CD14-positive monocyte (primary cell): ENCODE measurements at regions not wholly inside any gene's neighbourhood (a gene's known extent, or its start where the extent isn't known, plus 50 kb on each side); places are given as distances from the start of the nearest gene placed in this dataset.

Source experiments
- DNase-seq, 3 donors: peaks; one replicate each; pipeline ENCODE4 v3.0.0-alpha.2; 2011 to 2022
- H2AFZ ChIP-seq: 2 replicates; pipeline ENCODE4 v1.6.0; 2012; ENCODE audit warnings: mild to moderate bottlenecking, low read depth, low read length, inconsistent platforms; ENCODE audit not compliant: insufficient read depth, poor library complexity, severe bottlenecking
- H3K27ac ChIP-seq, 2 donors: 1 replicate in 1 of 2; 2 replicates in 1 of 2; pipeline ENCODE4 v1.5.1; 2012 to 2013; ENCODE audit warnings: low read length in 2 of 2, control low read depth in 1 of 2, inconsistent platforms in 1 of 2, low read depth in 1 of 2, mild to moderate bottlenecking in 1 of 2
- H3K27me3 ChIP-seq, 2 donors: one replicate each; pipeline versions ENCODE4 v1.6.0 to v1.6.1; 2011 to 2013; ENCODE audit warnings: low read length in 2 of 2; ENCODE audit not compliant: control insufficient read depth in 2 of 2, insufficient read depth in 2 of 2
- H3K36me3 ChIP-seq, 2 donors: replicated peaks in 1 of 2; 1 replicate in 1 of 2; 2 replicates in 1 of 2; pipeline versions ENCODE4 v1.5.1 to v1.6.1; 2012 to 2013; ENCODE audit warnings: low read length in 2 of 2, control low read depth in 1 of 2, inconsistent platforms in 1 of 2, mild to moderate bottlenecking in 1 of 2; ENCODE audit not compliant: insufficient read depth in 2 of 2, control insufficient read depth in 1 of 2
- H3K4me1 ChIP-seq, 2 donors: 1 replicate in 1 of 2; 2 replicates in 1 of 2; pipeline versions ENCODE4 v1.5.1 to v1.6.1; 2012 to 2013; ENCODE audit warnings: low read length in 2 of 2, control low read depth in 1 of 2, inconsistent platforms in 1 of 2, mild to moderate bottlenecking in 1 of 2, moderate library complexity in 1 of 2; ENCODE audit not compliant: insufficient read depth in 2 of 2, control insufficient read depth in 1 of 2
- H3K4me2 ChIP-seq: replicated peaks from 2 replicates; pipeline ENCODE3; 2012; ENCODE audit warnings: low read length, moderate library complexity, mild to moderate bottlenecking; ENCODE audit not compliant: poor library complexity, severe bottlenecking; ENCODE audit errors: extremely low read depth
- H3K4me3 ChIP-seq, 3 experiments: fragments of 200-600 bp in 1 of 3; sonication (generic) in 1 of 3; replicated peaks in 1 of 3; 1 replicate in 2 of 3; 2 replicates in 1 of 3; pipeline ENCODE4 v1.5.1; 2011 to 2013; ENCODE audit warnings: low read length in 3 of 3, mild to moderate bottlenecking in 3 of 3, control low read depth in 2 of 3, low read depth in 2 of 3, inconsistent platforms in 1 of 3, moderate library complexity in 1 of 3
- H3K79me2 ChIP-seq: 2 replicates; pipeline ENCODE4 v1.6.0; 2012; ENCODE audit warnings: mild to moderate bottlenecking, control low read depth, inconsistent platforms, low read length, moderate library complexity; ENCODE audit not compliant: insufficient read depth
- H3K9ac ChIP-seq: 2 replicates; pipeline ENCODE4 v1.6.0; 2017; ENCODE audit warnings: low read length, mild to moderate bottlenecking; ENCODE audit not compliant: insufficient read depth, poor library complexity, severe bottlenecking
- H3K9me3 ChIP-seq, 2 donors: replicated peaks in 1 of 2; 1 replicate in 1 of 2; 2 replicates in 1 of 2; pipeline versions ENCODE4 v1.5.1 to v1.6.1; 2012 to 2013; ENCODE audit warnings: low read length in 2 of 2, control low read depth in 1 of 2; ENCODE audit not compliant: control insufficient read depth in 1 of 2, insufficient read depth in 1 of 2
- H4K20me1 ChIP-seq: 2 replicates; pipeline ENCODE4 v1.6.0; 2012; ENCODE audit warnings: mild to moderate bottlenecking, low read length, control low read depth, moderate library complexity; ENCODE audit not compliant: insufficient read depth
- H3K27ac Mint-ChIP-seq, 7 donors: one replicate each; pipeline ENCODE4 v1.8.0; 2020; ENCODE audit warnings: mild to moderate bottlenecking in 7 of 7, mixed read lengths in 7 of 7, moderate library complexity in 6 of 7, inconsistent platforms in 2 of 7
- H3K27me3 Mint-ChIP-seq, 3 donors: one replicate each; pipeline ENCODE4 v1.8.0; 2021 to 2022; ENCODE audit warnings: low read depth in 3 of 3, mild to moderate bottlenecking in 3 of 3, mixed read lengths in 3 of 3, moderate library complexity in 3 of 3, inconsistent platforms in 1 of 3
- H3K36me3 Mint-ChIP-seq, 2 donors: one replicate each; pipeline ENCODE4 v1.8.0; 2020; ENCODE audit warnings: mixed read lengths in 2 of 2, inconsistent platforms in 1 of 2, mild to moderate bottlenecking in 1 of 2
- H3K4me1 Mint-ChIP-seq: one replicate; pipeline ENCODE4 v1.8.0; 2020; ENCODE audit warnings: mild to moderate bottlenecking, mixed read lengths
- H3K4me3 Mint-ChIP-seq, 2 donors: one replicate each; pipeline ENCODE4 v1.8.0; 2020; ENCODE audit warnings: mild to moderate bottlenecking in 2 of 2, mixed read lengths in 2 of 2, moderate library complexity in 1 of 2
- H3K9me3 Mint-ChIP-seq, 7 donors: one replicate each; pipeline ENCODE4 v1.8.0; 2020 to 2022; ENCODE audit warnings: mixed read lengths in 7 of 7, mild to moderate bottlenecking in 6 of 7, moderate library complexity in 6 of 7, inconsistent platforms in 2 of 7
- CTCF ChIP-seq: fragments of 200-600 bp; IDR thresholded peaks from one replicate; pipeline ENCODE4 v1.8.0; 2022; ENCODE audit warnings: antibody characterized with exemption, mild to moderate bottlenecking
- intact Hi-C, 2 donors: fragments of 100-400 bp; cut with micrococcal nuclease; formaldehyde crosslinking; loops; one replicate each; pipeline versions ENCODE4 v1.15.0 to v1.15.1; 2023

DNA sequence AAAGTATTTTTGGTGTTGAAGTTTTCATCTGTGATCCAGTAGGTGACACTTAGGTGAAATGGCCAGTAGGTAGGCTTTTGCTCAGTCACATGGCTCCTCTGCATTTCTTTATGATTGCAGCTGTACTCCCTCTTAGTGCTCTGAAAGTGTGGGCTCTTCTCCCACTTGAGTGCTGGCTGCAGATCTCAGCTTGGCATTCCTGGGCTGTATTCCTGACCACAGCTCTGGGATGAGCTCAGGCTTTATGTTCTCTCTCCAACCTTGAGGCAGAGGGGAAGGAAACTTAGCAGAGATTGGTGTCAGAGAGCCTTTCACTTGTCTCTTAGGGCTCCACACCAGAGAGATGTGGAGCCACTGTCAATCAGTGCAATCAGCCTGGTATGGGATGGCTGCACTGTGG is 254.3 kb downstream of the NDFIP2 start:
- H3K9ac ChIP-seq: no peak overlapping the region
- peaks cover 4 to 18% of the 10 kb centered on the region in 2 donors for H3K9me3 ChIP-seq

GRCh38 chr13:79727086-79727485 is 246.1 kb downstream of the NDFIP2 start:
- Histone ChIP-seq H3K79me2 (no peaks in the 10 kb centered on the region), H3K4me3 (no peak overlapping the region), H2AFZ (no peak overlapping the region), H3K9ac (no peak overlapping the region), H3K4me1 (no peaks in the 10 kb centered on the region), H3K4me2 (no peak overlapping the region), H4K20me1 (no peaks in the 10 kb centered on the region), H3K9me3 (no peaks in the 10 kb centered on the region), H3K27me3 (no peaks in the 10 kb centered on the region), H3K27ac (no peak overlapping the region), H3K36me3 (no peaks in the 10 kb centered on the region)
- peaks cover 0 to 9% (median 4%) of the 10 kb centered on the region in 7 donors for H3K9me3 Mint-ChIP-seq
- intact Hi-C loops: no loop called here
- DNase-seq: no peak
- H3K4me1 Mint-ChIP-seq: peaks cover 4% of the 10 kb centered on the region
- no peaks in the 10 kb centered on the region for H3K36me3 Mint-ChIP-seq
- peaks cover 0 to 4% (median 2%) of the 10 kb centered on the region in 3 donors for H3K27me3 Mint-ChIP-seq
- no peak overlapping the region for H3K27ac Mint-ChIP-seq
- no peak overlapping the region for H3K4me3 Mint-ChIP-seq
- no peak for TF ChIP-seq CTCF

More for the DNA sequence above, 254.3 kb downstream of the NDFIP2 start:
- Histone ChIP-seq H3K4me3 (no peak overlapping the region), H4K20me1 (no peaks in the 10 kb centered on the region), H3K4me2 (no peak overlapping the region), H3K79me2 (no peaks in the 10 kb centered on the region), H2AFZ (no peak overlapping the region), H3K27ac (no peak overlapping the region), H3K4me1 (no peaks in the 10 kb centered on the region), H3K27me3 (no peaks in the 10 kb centered on the region), H3K36me3 (no peaks in the 10 kb centered on the region)
- intact Hi-C loops: no loop called here
- Mint-ChIP-seq H3K9me3 (peaks cover 14 to 36% (median 23%) of the 10 kb centered on the region in 7 donors), H3K4me1 (no peaks in the 10 kb centered on the region), H3K27ac (no peak overlapping the region), H3K36me3 (no peaks in the 10 kb centered on the region), H3K4me3 (no peak overlapping the region), H3K27me3 (peaks cover 0 to 2% (median 0%) of the 10 kb centered on the region in 3 donors)
- no peak for DNase-seq
- no peak for TF ChIP-seq CTCF
